ENCODE measurements at regions not wholly inside any gene's neighbourhood (a gene's known extent, or its start where the extent isn't known, plus 50 kb on each side); places are given as distances from the start of the nearest gene placed in this dataset.

DNA sequence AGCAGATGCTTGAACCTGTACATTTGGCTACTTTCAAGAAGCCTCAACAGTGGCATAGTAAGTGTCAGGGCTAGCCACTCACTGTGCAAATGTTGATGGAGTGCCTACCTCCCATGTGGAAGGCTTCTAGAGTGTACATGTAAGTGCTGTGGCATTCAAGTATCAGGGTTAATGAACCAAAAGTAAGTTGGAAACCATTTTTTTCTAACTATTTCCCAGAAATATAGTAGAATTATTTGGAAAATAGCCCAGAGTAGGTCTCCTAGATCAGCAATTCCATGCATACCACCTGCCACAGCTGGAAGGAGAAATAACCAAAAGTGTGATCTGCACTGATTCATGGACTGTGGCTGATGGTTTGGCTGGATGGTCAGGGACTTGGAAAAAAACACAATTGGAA lies 53.3 kb downstream of the FOXD1 start:
- no peak for DNase-seq (ENCODE audit: low spot score)

DNA sequence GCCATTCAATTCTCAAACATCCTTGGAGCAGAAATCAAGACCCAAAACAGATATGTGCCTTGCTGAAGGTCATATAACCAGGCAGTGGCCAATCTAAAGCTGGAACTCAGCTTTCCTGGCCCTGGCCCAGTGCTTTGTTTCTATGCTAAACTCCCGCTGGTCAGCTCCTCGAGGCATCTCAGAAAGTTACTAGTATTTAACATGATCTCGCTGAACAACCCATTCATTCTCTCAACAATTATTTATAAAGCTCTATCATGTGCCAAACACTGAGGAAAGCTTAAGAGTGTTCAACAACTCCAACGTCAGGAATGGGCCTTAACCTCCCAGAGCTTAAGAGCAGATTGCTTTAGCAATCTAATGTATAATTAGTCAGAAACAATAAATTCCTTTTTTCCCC lies 54.0 kb downstream of the FOXD1 start:
- DNase-seq (ENCODE audit: low spot score): no peak

DNA sequence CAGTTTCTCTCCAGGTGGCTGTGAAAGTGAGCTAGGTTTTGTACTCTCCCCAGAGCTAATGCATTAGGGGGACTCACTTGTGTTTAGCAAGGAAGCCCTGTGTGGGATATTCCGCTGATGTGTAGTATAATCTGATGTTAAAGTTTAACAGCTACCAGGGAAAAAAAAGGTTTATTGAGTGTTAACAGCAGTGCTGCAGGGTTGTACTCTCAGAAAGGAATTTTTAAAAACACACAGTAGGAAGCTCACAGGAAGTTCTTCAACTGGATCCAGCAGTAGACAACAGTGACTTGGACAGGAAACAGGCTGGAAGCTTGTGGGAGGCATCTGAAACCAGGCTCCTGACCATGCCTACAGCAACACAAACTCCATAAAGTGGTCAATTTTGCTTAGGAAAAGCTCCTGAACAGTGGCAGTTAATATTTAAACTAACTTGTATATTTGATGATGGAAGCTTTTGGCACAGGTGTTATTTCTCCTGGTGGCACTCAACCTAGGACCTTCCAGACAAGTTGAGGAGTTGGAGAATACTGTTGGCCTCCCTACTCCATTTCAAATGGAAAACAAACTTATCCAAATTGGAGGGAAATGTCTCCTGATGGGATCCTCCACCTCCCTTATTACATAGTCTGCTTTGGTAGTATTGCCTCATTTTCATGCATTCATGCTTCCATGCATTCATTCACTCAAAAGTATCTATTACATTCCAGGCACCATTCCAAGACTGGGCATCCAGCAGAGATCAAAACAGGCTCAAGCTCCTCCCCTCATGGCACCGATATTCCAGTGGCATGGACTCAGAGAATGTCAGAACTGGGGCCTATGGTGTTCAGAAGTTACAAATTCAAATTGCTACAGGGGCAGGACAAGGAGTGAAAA lies 54.7 kb downstream of the FOXD1 start:
- DNase-seq (ENCODE audit: low spot score): no peak

DNA sequence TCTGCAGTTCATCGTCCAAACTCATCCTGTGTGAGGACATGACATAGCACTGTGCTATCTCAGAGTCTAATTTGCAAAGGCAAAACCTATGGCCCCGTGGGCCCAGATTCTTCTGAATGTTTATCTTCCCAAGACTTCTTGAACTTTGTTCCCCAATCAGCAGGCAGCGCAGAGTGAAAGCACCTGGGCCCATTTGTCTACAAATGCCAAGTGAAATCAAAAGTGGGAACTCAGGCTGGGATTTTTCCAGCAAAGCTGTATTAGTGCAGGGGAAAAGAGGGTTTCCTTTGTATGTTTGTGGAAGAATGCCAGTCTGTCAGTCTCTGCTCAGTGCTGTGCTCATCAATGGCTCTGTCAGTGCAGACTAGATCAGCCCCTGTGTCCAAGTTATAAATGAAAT lies 55.8 kb downstream of the FOXD1 start:
- no peak for DNase-seq (ENCODE audit: low spot score)

DNA sequence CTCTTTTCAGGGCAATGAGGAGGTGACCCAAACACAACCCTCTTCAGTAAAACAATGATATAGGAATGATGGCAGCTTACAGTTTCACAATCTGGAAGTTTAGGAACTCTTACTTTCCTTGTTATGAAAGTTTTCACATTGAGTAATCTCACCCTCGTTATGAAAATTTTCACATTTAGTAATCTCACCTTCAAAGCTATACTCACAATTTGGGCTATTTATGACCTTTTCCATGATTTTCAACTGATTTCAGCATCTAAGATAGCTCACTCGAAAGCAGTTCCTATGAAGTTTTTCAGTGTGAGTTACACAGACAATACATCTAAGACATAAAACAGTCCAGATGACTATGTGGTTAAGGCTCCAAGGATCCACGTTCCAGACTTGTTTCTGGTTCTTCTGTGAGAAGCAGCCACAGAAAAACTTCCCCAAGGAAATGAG lies 57.1 kb downstream of the FOXD1 start:
- DNase-seq (ENCODE audit: low spot score): no peak

DNA sequence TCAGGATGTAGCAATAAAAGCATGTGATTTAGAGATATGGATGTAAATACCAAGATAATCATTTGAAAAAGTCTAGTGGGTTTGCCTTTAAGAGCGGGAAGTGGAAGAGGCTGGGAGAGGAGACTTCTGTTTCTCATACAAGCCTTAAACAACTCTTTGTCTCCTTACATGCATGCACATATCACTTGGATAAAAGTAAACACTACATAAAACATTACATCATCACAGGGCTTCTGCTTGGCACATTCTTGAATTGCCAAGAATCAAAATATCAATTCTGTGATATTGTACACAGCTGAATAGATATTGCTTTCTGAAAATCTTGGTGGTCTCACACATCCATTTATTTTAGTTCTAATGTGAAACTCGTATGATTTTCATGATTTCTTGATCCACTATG lies 57.6 kb downstream of the FOXD1 start:
- no peak for DNase-seq (ENCODE audit: low spot score)

DNA sequence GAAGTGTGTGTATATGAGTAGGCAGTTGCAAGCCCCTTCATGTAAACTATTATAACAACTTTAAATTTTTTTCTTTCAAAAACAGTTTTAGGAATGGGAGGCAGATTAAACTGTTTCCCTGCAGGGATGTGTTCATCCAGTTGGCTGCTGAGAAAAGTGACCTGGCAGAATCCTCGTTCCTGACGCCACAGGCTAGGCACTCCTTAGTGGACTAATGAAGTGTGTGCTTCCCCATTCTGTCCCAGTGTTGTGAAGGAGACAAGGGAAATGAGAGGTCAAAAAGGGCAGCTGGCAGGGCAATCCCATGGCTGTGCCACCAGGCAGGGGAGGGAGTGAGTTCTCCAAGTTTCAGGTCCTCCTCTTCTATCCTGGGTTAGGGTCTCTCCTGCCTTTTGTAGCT lies 59.8 kb downstream of the FOXD1 start:
- no peak for DNase-seq (ENCODE audit: low spot score)

DNA sequence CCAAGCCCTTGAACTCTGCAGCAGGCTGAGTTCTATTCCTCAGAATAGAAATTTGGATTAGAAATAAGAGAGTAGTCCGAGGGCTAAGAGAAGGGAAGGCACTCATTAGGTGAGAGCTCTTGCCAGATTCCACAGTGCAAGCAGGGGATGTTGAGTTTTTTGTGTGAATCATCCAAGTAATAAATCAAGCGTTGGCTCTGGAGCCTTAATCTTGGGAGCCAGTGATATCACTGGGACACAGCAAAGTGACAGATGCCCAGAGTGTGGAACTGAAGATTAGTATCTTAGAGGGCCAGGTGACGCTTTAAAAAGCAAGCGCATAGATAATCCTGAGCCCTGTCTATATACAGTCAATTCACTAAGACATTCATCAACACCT lies 60.3 kb downstream of the FOXD1 start:
- DNase-seq (ENCODE audit: low spot score): peak; percentile 22

DNA sequence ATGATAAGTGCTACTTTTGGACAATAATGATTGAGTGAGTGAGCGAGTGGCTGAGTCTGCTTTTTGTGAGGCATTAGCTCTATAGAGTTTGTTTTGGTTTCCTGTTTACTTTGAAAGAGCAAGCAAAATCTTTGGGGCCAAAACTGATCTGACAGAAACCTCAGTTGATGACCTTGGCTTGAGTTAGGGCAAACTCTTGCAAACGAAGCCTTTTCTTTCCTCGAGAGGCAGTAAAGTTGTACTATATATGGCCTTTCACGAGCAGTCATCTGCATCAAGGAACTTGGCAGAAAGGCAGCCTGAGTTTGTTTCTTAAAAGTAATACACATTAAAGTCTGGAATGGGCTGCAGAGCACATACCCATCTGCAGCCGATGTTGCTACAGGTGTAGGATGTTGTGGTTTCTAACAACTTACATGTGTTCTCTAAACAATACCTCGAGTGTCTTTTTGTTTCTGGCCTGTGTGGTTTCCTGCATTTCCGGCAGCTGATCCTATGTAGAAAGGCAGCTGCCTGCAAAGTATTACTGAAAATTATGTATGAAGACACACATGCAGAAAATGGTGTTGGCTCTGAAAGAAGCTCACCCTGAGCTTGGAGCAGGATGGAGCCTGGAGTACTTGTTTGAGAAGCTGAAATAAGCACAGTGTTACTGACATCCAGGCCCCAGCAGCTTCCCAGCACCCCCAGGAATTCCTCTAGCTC lies 60.8 kb downstream of the FOXD1 start:
- peak; percentile 75 for DNase-seq (ENCODE audit: low spot score)

DNA sequence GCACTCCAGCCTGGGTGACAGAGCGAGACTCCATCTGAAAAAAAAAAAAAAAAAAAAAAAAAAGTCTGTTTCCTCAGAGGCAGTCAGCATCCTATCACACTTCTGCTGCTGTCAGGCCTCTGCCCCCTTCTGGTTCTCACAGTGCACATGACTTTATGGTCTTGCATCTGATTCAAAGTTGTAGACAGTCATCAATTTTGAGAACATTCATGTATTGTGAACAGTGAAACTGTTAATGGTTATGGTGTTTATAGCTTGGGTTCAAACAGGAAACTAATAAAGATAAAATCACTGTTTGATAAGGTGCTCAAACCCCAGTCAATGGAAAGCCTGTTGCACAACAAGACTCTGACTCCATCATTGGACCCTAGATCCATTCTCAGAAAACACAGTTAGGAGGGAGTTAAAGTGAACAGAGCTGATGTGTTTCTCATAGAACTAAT lies 61.4 kb downstream of the FOXD1 start:
- no peak for DNase-seq (ENCODE audit: low spot score)

DNA sequence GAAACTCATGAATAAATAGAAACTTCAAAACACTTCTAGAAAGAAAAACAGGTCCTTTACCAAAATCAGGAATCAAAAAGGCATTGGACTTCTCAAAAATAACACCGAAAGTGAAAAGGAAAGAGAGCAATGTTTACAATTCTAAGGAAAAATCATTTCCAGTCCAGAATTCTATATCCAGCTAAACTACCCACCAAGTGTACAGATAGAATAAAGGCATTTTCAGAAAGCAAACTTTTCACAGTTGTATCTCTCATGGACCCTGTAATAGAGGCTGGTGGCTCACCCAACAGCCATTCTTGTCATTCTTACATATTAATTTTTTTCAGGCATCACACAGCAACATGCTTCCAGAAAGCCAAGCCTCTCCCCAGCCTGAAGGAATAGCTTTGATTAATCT lies 63.7 kb downstream of the FOXD1 start:
- DNase-seq (ENCODE audit: low spot score): no peak

DNA sequence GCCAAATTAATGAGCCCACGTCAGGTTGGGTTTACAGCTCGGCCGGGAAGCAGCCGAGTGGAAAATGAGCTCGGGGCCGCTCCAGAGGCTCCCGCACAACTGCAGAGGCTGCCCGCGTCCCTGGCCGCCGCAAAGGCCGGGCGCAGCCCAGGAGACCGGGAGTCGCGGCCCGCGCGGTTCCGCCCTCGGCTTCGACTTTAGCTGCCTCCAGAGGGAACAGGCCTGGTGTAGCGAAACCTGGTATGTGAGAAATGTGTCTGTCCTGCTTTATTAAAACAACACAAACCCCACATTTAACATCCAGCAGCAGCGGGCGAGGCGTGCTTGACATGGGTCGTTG lies 66.2 kb downstream of the FOXD1 start:
- no peak for DNase-seq (ENCODE audit: low spot score)

DNA sequence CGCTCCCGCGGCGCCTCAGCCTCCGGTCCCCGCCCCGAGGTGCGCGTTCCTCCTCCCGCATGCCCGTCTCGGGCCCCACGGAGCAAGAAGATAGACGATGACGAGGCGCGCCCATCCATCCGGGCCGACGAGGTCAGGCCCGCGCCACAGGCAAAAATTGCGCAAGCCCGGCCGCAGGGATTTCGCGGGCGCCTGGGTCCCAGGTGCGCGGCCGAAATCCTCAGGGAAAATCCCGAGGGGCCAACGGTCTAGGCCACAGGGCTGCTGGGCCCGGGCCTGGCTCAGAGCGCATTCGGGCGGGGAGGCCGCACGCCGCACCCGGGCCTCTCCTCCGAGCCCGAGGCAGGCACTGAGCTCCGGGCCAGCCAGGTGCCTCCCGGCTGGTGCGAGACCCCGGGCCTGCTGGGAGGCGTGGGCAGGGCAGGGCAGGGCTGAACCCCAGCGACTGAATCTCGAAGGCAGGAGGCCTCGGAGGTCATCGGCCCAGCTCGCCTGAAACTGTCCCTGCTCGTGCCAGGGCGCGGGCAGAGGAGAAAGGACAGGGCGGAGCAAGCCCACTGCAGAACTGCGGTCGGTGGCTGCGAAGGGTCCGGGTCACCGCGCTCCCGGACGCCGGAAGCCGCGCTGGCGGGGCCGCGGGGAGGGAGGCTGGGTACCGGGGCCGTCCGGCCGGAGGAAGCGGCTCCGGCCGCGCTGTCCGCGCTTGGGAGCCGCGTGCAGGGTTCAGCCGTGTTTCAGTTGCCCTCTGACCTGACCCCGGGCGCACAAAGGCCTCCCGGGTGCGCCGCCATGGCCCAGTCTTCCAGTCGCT lies 66.8 kb downstream of the FOXD1 start:
- DNase-seq (ENCODE audit: low spot score): no peak

DNA sequence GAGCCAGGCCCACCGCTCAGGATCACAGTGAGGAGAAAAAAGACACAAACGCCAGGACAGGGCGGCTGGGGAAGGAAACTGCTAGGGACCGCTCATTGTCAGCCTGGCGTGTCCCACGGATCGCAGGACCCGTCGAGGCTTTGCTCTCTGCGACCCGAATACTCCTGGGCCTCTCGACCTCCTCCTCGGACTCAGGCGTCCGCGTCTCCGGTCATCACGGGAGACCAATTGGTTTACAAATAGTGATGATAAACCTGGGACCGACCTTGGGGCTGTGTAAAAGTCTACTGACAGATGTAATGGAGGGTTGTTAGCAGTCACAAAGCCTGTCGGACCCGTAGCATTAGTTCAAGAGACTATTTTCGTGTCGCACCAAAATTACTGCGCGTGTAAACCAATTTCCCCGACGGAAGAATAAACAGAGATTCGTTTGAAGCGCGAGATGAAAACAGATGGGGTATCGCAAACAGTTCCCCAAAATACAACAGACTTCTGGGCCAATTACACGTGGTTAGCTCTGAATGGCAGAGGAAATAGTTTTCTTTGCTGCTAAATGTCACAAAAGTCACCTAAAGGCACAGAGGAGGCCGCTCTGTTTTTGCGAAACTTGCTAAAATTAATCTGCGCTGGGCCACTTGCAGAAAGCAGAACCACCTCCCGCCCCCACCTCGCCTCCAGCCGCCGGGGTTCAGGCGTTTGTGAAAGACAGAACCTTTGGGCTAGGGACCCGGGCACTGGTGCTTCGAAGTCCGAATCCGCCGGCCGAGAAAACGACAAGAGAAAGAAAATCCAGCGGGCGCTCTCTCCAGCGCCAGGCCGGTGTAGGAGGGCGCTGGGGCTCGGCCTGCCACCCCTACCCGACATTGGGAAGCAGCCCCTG lies 67.6 kb downstream of the FOXD1 start:
- DNase-seq (ENCODE audit: low spot score): no peak

DNA sequence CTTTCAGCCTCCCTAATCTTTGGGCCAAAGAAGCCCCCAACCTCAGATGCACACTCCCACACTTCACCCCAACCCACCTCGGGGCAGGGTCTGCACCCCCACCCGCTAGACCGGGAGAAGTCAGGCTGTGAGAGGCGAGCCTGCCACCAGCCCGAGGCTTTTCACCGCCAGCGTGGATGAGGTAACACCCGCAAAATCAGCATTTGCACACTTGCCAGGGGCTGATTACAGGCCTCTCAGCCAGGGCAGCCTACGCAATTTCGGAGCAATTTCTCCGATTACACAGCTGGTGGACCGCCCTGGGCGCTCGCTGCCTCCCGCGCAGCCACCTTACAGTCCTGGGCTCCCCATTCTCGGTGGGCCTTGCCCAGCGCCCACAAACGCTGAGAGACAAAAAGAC lies 68.5 kb downstream of the FOXD1 start:
- DNase-seq (ENCODE audit: low spot score): no peak

DNA sequence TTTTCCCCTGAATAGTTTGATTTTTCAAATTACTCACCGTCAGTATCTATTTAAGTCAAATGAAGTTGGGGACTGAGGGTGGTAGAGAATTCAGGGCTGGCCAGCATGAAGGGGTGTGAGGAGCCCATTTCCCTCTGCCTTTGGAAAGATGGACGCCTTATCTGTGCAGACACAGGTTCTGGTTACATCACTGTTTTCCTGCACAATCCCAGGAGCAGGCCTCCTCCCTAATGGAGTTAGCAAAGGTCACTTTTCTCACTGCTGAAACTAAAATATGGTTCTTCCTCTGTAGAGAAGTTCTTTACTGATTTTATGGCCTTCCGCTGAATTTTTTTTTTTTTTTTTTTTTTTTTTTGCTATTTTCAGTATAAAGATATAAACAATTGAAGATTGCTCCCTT lies 69.1 kb downstream of the FOXD1 start:
- DNase-seq (ENCODE audit: low spot score): no peak

DNA sequence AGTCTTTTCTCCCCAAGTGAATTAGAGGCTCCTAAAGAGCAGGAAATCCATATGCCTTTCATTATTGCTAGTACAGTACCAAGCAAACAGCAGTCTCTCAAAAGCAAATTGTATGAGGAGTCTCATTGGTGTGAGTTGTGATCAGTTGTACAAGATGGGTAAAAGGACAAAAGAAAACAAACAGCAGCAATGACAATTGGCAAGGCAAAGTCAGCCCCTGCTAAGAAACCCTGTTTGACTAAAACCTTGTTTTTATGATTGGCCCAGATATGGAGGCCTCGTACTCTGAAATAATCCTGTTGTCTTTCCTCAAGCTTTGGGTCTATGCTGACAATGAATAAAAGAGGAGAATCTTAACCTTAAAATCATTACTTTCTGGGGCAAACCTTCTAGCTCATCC lies 69.8 kb downstream of the FOXD1 start:
- DNase-seq (ENCODE audit: low spot score): no peak

DNA sequence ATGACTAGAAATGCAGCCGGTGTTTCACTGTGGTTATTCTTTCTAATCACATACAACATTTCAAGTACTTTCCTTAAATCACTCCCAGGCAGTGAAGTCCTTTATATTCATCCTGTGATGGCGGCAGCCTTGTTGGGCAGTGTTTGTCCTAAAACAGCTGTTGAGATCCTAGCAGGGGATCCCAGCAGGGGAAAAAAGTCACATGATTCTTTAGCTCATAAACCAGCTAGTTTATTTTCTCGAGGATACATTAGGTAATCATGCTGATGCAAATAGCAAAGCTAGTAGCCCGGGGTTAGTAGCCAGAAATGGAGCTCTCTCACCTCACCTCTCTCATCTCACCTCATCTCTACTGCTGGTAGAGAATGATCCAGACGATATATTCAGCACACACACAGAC lies 70.5 kb downstream of the FOXD1 start:
- DNase-seq (ENCODE audit: low spot score): no peak

DNA sequence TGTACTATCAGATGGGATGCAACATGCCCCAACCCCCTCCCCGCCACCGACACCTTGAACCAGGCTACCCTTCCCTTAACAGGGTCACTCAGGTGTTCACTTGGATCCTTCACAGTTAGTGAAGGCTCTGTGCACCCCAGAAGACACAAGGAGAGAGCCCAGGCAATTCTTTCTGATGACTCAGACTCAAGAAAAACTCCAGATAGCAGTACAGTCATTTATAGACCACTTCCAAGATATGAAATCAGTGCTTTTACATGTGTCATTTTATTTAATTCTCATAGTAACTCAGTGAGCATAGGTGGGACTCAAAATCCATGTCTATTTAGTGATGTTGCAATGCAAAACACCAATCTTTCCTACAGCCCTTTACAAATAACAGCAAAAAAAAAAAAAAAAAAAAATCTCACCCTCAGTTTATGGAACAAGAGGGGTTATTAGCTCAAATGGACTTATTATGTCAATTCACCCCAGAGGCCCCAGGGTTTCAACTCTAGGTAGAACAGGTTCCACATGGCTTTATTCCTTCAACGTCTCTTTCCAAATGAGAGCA lies 71.9 kb downstream of the FOXD1 start:
- DNase-seq (ENCODE audit: low spot score): no peak

DNA sequence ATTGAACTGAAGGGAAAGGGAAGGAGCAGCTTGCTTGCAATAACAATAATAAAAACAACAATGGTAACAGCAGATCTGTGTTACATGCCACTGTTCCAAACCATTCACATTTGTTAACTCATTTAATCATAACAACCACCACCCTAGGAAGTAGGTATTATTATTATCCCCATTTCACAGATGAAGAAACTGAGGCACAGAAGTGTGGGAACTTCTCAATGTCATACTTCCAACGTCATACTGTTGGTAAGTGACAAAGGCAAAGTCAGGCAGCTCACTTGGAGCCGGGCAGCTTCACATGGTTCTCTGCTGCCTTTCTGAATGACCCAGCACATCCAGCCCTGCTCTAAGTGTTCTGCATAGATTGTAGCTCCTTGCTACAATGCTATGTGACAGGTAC lies 72.6 kb downstream of the FOXD1 start:
- no peak for DNase-seq (ENCODE audit: low spot score)

DNA sequence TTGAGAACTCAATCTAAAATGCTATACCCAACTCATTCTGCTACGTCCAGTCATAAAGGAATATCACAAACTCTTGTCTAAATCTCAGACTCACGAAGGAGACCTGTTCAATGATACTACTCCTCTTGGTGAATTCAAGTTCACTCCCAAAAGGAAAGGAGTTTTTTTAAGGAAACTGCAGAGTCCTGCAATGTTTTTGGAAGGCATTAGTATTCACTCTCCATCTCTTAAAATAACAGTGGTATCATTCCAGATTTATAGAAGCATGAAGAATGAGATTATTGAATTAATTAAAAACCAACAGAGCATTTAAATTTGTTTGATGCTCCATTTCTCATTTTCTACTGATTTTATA lies 73.4 kb downstream of the FOXD1 start:
- no peak for DNase-seq (ENCODE audit: low spot score)

Data from SW480 (cell line).